GM19043 (cell line): ENCODE measurements at regions not wholly inside any gene's neighbourhood (a gene's known extent, or its start where the extent isn't known, plus 50 kb on each side); places are given as distances from the start of the nearest gene placed in this dataset.

Source experiments
- ATAC-seq: cut with Tn5 transposase; IDR thresholded peaks from one replicate; pipeline ENCODE4 v1.9.1; 2021; ENCODE audit warnings: low read depth; ENCODE audit not compliant: unreplicated experiment

DNA sequence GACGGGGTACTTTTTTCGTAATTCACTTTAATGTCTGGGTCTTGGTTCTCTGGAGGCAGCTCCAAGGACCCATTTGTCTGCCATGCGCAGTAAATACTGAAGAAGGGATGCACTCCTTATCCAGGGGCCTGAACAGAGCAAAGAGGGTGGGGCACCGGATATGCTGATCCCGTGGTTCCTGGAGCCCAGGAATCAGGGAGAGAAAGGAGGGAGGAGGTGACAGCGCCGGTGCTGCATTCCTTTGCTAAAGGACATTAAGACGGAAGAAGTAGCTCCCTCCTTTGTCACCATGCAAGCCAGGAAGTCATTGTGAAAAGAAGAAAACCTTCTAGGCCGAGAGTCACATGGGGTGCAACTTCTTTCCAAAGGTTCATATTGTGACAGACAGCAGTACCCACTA lies 1057.7 kb downstream of the VRK1 start:
- ATAC-seq, result no peak

DNA sequence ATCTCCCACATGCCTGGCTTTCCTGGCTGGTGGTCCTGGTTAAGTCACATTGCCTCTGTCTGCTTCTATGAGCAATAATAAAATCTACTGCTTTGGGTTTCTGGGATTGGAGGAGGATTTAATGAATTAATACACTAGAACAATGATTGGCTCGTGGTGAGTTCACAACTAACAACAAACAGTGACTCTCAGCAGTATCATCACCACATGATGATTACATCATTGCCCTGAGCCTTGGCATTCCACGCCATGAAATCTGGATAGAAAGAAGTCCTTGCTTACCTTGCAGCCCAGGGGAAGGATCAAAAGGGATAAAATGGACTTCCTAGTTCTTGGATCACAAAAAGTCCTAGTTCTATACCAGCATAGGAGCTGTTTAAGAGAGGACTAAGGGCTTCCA lies 1069.0 kb downstream of the VRK1 start:
- ATAC-seq, result no peak

DNA sequence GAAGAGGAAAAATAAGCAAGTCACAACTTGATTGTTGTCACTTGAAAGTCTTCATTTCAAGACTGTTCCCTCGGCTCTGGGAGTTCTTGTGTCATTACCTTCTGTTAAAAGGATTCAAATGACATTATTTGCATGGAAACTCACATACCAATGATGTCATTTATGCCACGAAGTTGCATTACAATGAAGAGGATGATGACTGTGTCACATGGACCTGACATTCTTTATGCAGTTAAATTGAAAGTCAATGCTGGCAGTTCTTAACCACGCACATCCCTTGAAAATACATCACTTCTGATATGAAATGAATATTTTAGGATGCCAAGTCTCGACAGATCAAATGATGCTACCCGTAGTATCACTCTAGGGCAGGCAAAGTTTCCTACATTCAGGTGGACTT lies 1069.5 kb downstream of the VRK1 start:
- no peak for ATAC-seq

DNA sequence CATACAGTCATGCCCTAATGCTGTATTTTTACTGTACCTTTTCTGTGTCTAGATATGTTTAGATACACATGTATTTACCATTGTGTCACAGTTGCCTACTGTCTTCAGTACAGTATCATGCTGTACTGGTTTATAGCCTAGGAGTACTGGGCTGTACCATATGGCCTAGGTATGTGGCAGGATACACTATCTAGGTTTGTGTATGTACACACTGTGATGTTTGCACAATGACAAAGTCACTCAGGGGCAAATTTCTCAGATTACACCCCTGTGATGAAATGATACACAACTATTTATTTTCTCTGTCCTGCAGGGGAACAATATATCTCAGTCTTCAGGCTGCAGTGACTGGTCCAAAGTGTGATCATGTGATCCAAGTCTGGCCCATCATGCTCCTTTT lies 1076.1 kb downstream of the VRK1 start:
- no peak for ATAC-seq

DNA sequence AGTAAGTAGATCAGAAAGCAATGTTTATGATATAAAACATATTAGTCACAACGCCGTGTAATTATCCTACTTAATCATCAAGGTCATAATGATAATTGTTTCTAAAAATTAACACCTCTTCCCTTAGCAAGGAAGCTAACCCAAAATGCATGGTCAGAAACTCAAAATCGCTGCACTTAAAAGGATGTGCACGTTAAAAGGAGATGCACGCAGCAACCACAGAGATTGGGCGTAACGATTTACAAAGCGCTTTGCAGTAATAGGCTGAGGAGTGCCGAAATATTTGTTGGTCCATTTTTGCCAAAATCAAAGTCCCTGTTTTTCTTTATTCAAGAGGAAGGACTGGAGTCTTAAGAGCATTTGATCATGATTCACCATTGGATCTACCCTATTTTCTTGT lies 1077.2 kb downstream of the VRK1 start:
- no peak for ATAC-seq

DNA sequence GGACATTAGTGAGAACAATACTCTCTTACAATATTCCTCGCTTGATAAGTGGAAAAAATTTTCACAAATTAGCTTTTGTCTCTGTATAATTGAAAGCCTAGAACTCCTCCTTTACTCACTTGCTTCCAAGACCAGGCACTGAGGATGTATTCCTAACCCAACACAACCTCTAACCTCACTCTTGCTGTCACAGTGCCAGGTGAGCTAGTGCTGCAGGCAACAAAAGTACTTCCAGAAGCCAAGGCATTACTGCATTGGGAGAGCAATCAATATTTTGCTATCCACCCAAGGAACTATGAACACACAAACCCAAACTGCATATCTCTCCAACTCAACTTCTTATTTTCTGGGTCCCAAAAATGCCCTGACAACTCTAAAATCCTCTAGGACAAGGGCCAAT lies 1081.0 kb downstream of the VRK1 start:
- ATAC-seq, result no peak

DNA sequence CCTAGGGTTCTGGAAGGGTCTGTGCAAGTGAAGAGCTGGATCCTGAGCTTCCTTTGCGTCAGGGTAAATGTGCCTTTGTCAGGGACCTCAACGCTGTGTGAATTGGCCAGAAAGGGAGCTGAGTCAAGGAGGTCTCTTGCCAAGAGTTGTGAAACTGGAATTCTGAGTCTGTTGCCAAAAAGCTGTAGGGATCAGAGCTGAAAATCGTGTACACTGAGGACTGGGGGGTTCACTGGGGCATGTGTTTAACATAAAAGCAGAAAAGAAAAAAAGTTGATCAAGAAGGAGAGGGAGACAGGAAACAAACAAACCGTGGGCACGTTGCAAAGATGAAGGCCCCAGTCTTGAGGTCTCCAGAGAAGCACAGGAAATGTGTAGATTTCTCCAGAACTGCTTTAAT lies 1081.5 kb downstream of the VRK1 start:
- no peak for ATAC-seq

DNA sequence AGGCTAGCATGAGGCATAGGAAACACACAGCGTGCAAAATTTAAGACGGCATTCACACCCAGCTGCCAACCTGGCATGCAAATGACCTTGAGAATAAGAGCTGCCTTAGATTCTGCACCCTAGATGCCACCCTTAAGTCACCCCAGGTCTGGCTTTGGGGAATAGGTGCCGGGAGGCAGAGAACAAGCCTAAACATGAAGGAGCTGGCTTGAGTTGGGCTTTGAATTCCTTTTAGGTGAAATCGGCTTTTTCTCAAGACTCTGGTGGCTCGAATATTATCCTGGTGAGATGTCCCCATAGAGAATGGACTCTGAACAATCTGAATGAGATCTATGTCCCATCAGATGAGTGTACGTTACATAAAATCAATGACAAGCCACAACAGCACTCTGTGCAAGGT lies 1090.5 kb downstream of the VRK1 start:
- no peak for ATAC-seq

DNA sequence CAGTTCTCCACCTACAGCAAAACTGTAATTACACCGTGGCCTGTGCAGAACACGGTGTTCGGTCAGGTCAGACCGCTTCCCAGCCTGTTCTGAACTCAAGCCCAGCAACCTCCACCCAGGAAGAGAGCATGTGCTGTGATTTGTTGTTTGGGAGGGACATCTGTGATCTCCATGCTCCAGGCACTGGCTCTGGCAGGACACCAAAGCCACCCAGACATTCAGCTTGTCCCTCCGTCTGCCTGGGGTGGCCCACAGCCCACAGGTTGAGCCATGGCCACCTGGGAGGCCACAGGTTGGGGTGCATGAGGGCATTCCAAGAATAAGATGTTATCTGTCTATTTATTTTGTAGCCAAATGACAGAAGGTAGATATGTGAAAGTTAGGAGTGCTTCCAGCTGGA lies 1091.1 kb downstream of the VRK1 start:
- no peak for ATAC-seq

DNA sequence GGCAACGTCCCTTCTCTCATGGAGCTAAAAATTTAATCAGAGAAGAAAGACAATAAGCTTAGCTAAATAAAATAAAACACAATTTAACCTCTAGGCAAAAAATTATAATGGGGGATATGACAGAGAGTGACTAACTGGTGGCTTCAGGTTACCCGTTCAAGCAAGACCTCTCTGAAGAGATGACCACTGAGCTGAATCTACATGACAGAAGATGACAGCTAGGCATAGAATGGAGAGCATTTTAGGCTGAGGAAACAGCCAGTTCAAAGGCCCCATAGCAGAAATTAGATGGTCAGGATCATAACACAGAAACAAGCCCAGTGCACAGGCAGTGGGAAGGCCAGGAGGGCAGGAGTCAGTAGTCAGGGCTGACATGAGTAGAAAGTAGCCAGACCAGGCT lies 1094.3 kb downstream of the VRK1 start:
- ATAC-seq, result no peak

DNA sequence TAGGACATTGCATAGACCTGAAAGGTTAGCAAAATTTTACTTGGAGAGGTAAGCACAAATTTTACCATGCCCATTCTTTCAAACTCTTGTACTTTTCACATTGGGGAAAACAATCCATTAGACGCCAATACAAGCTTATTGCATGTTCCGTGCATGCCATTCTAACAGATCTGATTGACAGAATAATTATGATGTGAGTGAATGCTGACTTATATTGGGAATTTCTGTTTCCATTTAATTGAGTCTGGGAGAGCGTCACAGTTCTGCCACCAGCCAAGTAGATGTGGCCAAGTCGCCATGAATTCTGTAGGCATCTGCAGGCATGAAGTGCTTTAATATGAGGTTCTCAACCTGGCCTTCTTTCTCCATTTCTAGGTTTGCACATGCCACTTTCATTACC lies 1097.4 kb downstream of the VRK1 start:
- ATAC-seq, result no peak

DNA sequence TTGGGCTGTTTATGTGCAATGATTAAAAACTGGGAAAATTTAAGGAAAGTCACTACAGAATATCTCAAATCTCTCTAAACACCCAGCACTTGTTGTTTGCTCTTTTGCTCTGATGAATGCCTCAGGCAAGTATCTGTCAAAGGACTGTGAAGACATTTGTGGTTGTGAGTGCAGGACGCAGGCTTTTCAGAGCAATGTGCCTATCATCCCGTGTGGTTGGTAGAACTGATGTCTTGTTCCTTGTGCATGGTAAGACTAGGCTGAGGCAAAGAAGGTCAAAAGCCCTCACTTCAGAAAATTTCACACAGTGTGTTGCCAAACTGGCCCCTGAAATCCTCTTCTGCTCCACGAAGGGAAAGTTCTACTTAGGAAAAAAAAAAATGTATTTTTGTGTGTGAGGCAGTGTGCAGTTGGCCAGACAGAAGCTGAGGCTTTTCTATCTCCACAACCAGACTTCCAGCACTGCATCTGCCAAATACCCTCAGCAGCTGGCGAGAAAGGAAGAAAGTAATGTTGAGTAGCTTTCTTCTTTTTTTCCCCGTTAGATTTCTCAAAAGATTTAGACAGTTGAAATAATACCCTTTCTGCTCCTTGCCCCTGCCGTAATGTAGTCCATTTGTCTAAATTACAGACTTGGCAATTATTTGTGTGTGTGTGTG lies 1103.1 kb downstream of the VRK1 start:
- no peak for ATAC-seq

DNA sequence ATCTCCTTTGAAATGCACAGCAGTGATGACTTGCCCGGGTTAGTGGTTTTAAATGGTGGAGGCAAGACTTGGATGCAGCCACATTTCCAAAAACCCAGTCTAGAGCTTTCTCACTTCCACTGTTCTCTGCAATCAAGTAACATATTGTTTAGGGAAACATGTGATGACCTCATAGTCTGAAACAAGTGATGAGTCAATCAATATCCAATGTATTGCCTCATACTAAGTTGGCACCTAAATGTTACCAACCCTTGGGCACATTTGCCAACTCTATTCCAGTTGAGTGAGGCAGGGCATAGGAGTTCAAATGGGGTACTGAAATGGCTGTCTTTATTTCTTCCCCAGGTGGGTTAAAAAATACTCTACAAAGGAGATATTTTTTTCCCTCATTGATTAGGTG lies 1105.4 kb downstream of the VRK1 start:
- ATAC-seq, result no peak

DNA sequence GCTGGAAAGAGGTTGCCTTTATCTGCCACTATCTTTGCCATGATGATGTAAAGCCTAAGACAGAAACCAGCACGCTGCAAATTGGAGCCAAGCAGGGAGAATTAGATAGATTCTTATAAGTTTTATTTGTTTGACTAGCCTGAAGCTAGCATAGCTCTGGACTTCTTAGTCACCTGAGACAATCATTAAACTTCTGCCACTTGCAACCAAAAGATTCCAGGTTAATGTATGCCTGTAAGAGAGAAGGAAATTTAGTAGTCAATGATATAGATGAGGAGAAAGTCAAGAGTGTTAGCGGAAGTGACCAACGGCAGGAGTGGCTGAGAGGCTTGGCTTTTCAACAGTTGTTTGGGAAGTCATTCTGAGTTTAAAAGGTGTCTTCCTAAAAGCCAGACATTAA lies 1106.6 kb downstream of the VRK1 start:
- no peak for ATAC-seq

DNA sequence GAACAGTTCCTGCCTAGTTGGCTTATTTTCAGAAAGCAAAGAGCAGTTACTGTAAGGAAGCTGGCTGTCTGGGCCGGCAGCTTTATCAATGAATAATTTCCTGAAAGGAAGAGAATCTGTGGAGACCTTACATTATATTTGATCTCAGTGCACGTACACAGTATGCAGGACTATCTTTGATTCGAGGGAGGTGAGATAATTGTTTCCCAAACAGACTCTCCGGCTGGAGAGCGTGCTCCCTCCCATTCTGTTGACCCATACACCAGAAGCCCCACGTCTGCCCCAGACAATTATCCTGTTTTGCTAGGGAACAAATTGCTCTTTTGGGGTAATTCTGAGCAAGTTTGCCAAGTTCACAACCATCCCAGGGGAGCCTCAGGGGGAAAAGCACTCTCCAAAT lies 1115.0 kb downstream of the VRK1 start:
- no peak for ATAC-seq

DNA sequence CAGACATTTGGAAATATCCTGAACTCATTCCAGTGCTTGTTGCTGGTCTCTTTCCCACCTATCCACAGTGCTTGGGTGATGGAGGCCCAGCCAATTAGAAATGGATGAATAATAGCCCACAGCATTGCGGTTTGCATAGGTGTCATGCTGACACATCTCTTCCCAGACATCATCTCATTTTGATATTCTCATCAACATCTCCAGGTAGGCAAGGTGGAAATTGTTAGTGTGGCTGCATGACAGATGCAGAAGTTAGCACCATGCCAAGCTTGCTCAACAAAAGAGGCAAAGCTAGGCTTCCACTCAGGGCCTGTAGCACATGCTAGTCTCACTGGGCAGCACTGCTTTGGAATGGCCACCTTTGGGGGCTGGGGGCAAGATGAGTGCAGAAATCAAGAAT lies 1118.9 kb downstream of the VRK1 start:
- ATAC-seq, result no peak

DNA sequence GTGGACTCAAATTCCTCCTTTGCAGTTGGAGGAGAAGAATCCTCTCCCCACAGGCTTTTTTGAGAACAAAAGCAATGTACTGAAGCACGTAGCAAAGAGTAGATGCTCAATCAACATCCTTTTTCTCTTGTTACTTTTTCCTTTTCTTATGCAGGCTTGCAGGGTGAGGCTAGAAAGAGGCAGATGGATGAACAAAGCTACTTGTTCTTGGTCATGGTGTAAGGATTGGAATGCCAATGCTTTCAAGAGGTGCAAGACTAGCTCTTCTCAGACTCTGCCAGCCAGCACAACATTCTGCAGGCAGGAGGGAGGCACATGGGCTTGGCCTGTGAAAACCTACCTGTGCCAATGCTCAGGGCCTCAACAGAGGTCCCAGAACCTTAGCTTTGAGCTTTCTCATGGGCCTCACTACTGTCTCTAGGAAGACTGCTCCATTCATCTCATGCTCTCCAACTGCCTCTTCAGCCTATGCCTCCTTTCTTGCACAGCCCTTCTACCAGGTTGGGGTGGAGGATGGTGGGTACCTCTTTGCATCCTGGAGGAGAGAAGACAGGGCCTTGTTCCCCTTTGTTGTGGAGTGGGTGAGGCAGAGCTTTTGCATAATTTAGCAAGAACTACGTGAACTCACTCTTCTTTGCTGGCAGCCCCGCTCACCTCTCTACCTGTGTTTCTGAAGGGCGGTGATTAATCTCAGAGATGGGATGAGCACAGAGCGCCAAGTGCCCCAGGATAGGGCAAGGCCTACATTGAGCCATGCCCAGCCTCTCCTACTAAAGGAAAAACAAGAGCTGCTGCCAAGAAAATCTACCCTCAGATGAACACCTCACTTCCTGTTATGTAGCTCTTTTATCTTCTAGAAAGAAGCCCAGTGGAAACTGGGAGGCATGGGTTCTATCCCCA lies 1119.7 kb downstream of the VRK1 start:
- ATAC-seq, result no peak

DNA sequence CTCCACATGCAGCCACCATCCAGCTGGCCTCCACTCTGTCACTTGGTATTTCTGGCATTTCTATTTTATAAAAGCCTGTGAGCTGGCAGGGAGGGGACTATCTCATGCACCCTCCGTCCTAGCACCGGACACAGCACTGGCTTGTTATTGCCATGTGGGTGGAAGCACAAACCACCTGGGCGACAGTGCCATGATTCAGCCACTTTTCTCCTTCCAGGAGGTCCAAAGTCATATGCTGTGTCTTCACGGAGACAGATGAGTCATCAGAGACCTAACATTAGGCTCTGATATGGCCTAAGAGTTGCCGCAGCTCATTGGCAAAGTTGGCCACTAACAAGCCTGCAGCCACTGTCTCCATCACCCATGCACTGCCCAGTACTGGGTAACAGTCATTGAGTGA lies 1123.0 kb downstream of the VRK1 start:
- no peak for ATAC-seq

DNA sequence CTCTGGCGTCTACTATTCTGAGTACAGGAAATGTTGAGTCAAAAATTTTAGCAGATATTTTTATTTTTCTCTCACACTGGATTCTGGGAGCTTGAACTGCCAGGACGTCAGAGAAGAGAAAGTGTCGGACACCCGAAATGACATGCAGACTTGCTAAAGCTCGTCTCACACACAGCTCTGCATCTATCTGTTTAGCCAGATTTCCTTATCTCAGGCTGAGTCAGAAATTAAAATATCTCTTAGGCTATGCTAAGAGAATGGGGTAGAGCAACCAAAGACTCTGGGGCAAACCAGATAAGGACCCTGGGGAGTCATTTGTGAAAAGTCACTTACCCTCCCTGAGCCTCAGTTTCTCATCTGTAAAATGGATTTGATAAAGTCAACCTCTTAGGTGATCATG lies 1124.1 kb downstream of the VRK1 start:
- no peak for ATAC-seq

DNA sequence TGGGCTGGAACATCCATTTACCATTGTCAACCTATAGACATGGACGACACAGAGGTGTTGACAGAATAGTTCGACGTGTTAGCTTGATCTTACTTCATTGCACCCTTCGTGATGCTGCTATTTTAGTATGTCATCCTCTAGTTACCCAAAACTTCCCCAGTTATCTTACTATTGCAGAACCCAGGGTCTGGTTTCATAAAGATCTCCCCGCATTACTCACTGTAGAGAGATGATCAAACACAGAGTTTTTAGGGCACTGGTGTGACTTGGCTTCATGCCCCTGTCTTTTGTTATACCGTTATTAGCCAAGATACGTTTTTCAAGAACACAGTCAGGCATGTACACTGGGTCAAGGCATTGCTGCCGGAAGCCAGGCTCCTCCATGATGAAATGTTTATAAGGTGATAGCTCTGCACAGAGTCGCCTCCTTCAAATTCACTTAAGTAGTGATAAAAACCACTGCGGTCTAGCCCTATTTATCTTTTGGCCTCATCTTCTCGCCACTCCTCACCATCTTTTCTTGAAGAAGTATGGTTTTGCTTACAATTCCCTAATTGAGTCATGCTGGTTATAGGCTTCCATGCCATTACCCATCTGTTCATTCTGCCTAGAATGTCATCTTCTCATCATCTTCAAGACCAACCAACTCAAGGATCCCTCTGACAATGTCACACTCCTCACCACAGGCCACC lies 1127.9 kb downstream of the VRK1 start:
- no peak for ATAC-seq

DNA sequence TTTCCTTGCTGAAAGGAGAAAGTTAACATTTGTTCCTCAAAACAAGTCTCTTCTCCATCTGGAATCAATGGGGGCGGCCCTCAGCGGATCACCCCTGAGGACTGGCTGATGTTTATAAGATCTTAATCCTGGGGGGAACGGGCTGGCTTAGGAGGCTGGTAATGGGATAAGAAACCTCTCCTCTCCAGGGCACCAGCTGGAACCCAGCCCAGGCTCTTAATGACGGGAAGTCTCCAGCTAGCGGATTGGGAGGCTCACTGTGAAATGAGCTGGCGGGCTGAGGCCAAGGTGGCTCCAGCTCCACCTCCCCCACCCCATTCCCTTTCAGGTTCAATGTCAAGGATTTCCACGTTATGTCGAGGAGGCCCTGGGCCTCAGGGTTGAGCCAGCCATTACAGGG lies 1133.0 kb downstream of the VRK1 start:
- no peak for ATAC-seq

DNA sequence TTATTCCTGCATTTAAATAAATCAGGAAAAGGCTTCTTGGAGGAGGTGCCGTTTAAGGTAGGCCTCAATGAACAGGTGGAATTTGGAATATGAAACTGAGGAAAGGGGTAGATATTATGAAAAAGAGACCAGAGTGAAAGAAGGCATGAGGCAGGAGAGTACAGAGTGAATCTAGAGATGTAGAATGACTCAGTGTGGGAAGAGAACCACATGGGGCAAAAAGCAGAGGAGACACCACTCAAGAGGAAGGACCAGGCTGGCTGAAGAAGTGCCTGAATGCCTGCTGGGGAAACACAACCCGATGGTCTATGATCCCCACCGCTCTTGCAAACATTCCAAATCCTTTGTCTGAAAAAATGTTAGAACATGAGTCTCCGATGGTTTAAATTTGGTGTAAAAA lies 1134.1 kb downstream of the VRK1 start:
- no peak for ATAC-seq
